Vagina (tissue), 2 donors: ENCODE measurements at regions not wholly inside any gene's neighbourhood (a gene's known extent, or its start where the extent isn't known, plus 50 kb on each side); places are given as distances from the start of the nearest gene placed in this dataset.

Source experiments
- DNase-seq, 2 donors: peaks; one replicate each; pipeline ENCODE4 v3.0.0-alpha.2; 2017; ENCODE audit errors: extremely low spot score in 2 of 2
- H3K27ac ChIP-seq: fragments of 200-600 bp; sonication (generic); one replicate; pipeline ENCODE4 v1.5.1; 2019
- H3K27me3 ChIP-seq: fragments of 200-600 bp; sonication (generic); one replicate; pipeline ENCODE4 v1.5.1; 2019
- H3K36me3 ChIP-seq, 2 donors: fragments of 200-600 bp; sonication (generic); one replicate each; pipeline ENCODE4 v1.5.1; 2017 to 2019
- H3K4me1 ChIP-seq: fragments of 200-600 bp; sonication (generic); one replicate; pipeline ENCODE4 v1.5.1; 2019
- H3K4me3 ChIP-seq, 2 donors: fragments of 200-600 bp; sonication (generic); 1 replicate in 1 of 2; 2 replicates in 1 of 2; pipeline ENCODE4 v1.5.1; 2016 to 2019
- H3K9me3 ChIP-seq: fragments of 200-600 bp; sonication (generic); one replicate; pipeline ENCODE4 v1.5.1; 2019
- POLR2A ChIP-seq, 2 donors: fragments of 450-650 bp; IDR thresholded peaks; one replicate each; pipeline ENCODE4 v1.6.1; 2017; ENCODE audit warnings: antibody characterized with exemption in 2 of 2, mild to moderate bottlenecking in 2 of 2, moderate library complexity in 2 of 2
- POLR2AphosphoS5 ChIP-seq, 2 donors: sonication (generic); formaldehyde crosslinking; IDR thresholded peaks; one replicate each; pipeline ENCODE4 v1.9.0; 2017; ENCODE audit warnings: antibody characterized with exemption in 2 of 2, mild to moderate bottlenecking in 2 of 2, low read depth in 1 of 2; ENCODE audit not compliant: insufficient read depth in 1 of 2
- intact Hi-C: fragments of 100-400 bp; cut with DNase I; formaldehyde crosslinking; loops from one replicate; pipeline ENCODE4 v1.15.1; 2023
- TF ChIP-seq, protein P1 (sequence below), 3 experiments: fragments of 450-650 bp in 2 of 3; fragments of 200-600 bp in 1 of 3; sonication (generic) in 1 of 3; IDR thresholded peaks; one replicate each; pipeline ENCODE4 v1.5.1; 2017 to 2019; ENCODE audit warnings: antibody characterized with exemption in 3 of 3, mild to moderate bottlenecking in 2 of 3, moderate library complexity in 2 of 3

DNA sequence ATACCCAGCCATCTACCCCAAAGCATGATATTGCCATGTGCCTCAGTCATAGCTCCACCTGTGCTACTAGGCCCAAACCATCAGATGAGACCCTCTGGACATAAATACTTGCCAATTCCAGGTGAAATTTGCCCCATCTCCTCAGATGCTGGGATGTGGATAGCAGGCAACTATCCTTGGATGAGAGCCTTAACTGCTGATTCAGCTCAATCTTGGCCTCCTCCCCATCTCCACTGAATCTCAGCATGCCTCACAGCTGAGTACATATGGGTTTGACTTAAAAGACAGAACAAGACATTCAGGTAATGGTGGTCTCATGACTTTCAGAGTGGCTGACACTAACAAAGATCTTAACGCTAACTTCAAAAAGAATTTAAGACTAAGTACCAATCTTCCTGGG lies 50.8 kb upstream of the KLHL13 start:
- no peaks in the 10 kb centered on the region for H3K9me3 ChIP-seq
- H3K27ac ChIP-seq = no peak overlapping the region
- TF ChIP-seq POLR2AphosphoS5 (IDR thresholded peaks at IDR 0.05; ENCODE audit: insufficient read depth in 1 of 2, low read depth in 1 of 2) (no peak), POLR2A (IDR thresholded peaks at IDR 0.05) (no peak)
- TF ChIP-seq, protein P1, sequence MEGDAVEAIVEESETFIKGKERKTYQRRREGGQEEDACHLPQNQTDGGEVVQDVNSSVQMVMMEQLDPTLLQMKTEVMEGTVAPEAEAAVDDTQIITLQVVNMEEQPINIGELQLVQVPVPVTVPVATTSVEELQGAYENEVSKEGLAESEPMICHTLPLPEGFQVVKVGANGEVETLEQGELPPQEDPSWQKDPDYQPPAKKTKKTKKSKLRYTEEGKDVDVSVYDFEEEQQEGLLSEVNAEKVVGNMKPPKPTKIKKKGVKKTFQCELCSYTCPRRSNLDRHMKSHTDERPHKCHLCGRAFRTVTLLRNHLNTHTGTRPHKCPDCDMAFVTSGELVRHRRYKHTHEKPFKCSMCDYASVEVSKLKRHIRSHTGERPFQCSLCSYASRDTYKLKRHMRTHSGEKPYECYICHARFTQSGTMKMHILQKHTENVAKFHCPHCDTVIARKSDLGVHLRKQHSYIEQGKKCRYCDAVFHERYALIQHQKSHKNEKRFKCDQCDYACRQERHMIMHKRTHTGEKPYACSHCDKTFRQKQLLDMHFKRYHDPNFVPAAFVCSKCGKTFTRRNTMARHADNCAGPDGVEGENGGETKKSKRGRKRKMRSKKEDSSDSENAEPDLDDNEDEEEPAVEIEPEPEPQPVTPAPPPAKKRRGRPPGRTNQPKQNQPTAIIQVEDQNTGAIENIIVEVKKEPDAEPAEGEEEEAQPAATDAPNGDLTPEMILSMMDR (IDR thresholded peaks at IDR 0.05) = no peak
- no peaks in the 10 kb centered on the region for H3K4me1 ChIP-seq
- no peak overlapping the region for H3K4me3 ChIP-seq
- H3K27me3 ChIP-seq = no peaks in the 10 kb centered on the region
- DNase-seq = no peak
- H3K36me3 ChIP-seq = no peaks in the 10 kb centered on the region
- intact Hi-C loops = loop anchor here (10.0 kb wide), 1 partner anchor 1173 kb away; no protein-coding TSS in a partner anchor

GRCh38 chrX:118171356-118171755 lies 54.7 kb upstream of the KLHL13 start:
- no peak for DNase-seq
- H3K4me1 ChIP-seq = no peaks in the 10 kb centered on the region
- H3K27ac ChIP-seq = no peak overlapping the region
- no peaks in the 10 kb centered on the region for H3K27me3 ChIP-seq
- no peak overlapping the region for H3K4me3 ChIP-seq
- no peaks in the 10 kb centered on the region for H3K36me3 ChIP-seq
- TF ChIP-seq POLR2AphosphoS5 (IDR thresholded peaks at IDR 0.05; ENCODE audit: insufficient read depth in 1 of 2, low read depth in 1 of 2) (no peak), POLR2A (IDR thresholded peaks at IDR 0.05) (no peak)
- TF ChIP-seq, protein P1 (IDR thresholded peaks at IDR 0.05) = no peak
- intact Hi-C loops = no loop called here
- no peaks in the 10 kb centered on the region for H3K9me3 ChIP-seq

- no peak for DNase-seq
- Histone ChIP-seq H3K9me3 (no peaks in the 10 kb centered on the region), H3K4me3 (no peak overlapping the region), H3K27ac (no peak overlapping the region), H3K36me3 (no peaks in the 10 kb centered on the region), H3K4me1 (no peaks in the 10 kb centered on the region), H3K27me3 (no peaks in the 10 kb centered on the region)
- no peak for TF ChIP-seq POLR2AphosphoS5 (IDR thresholded peaks at IDR 0.05; ENCODE audit: insufficient read depth in 1 of 2, low read depth in 1 of 2)
- TF ChIP-seq POLR2A (IDR thresholded peaks at IDR 0.05) = no peak
- TF ChIP-seq, protein P1 (IDR thresholded peaks at IDR 0.05) = no peak
- intact Hi-C loops = no loop called here
Measured at GRCh38 chrX:118174516-118175098, 58.0 kb upstream of the KLHL13 start.

DNA sequence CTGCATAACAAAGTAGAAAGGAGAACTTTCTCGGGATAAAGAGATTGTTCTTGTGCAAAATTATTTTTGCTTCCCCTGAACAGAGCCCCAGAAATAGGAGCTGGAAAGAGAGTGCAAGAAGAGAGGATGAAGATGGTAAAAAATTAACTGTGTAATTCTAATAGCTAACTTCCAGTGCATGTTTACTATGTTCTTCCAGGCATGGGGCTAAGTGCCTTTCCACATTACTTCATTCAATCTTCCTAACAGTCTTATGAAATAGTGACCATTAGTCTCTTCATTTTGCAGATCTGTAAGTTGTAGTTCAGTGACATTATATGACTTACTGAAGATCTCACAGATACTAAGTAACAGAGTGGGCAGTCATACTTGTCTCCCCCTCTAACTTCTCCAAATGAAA lies 61.1 kb upstream of the KLHL13 start:
- H3K9me3 ChIP-seq = no peaks in the 10 kb centered on the region
- DNase-seq = no peak
- H3K27me3 ChIP-seq = no peaks in the 10 kb centered on the region
- no peak overlapping the region for H3K27ac ChIP-seq
- intact Hi-C loops = no loop called here
- H3K4me3 ChIP-seq = no peak overlapping the region
- TF ChIP-seq, protein P1 (IDR thresholded peaks at IDR 0.05) = no peak
- TF ChIP-seq POLR2AphosphoS5 (IDR thresholded peaks at IDR 0.05; ENCODE audit: insufficient read depth in 1 of 2, low read depth in 1 of 2) (no peak), POLR2A (IDR thresholded peaks at IDR 0.05) (no peak)
- no peaks in the 10 kb centered on the region for H3K36me3 ChIP-seq
- H3K4me1 ChIP-seq = no peaks in the 10 kb centered on the region

DNA sequence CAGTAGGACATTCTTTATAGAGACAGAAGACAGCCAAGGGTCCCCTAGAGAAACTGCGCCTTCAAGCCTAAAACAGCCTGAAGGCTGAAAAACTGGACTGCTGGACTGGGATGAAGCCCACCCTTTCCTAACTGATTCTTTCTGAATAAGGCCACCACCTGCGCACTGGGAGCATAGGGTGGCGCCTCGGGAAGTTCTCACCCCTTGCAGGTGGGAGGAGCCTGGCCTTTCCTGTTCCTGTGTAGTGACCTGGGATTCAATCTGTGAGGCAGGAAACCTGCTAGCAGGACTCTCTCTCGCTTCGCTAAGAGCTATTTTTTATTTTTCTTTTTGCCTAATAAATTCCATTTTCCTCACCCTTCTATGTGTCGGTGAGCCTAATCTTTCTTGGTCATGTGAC lies 61.8 kb upstream of the KLHL13 start:
- DNase-seq = no peak
- intact Hi-C loops = no loop called here
- no peaks in the 10 kb centered on the region for H3K9me3 ChIP-seq

More for the DNA sequence above, 61.8 kb upstream of the KLHL13 start:
- no peaks in the 10 kb centered on the region for H3K36me3 ChIP-seq
- no peaks in the 10 kb centered on the region for H3K4me1 ChIP-seq
- no peaks in the 10 kb centered on the region for H3K27me3 ChIP-seq
- no peak overlapping the region for H3K4me3 ChIP-seq
- no peak overlapping the region for H3K27ac ChIP-seq
- TF ChIP-seq POLR2AphosphoS5 (IDR thresholded peaks at IDR 0.05; ENCODE audit: insufficient read depth in 1 of 2, low read depth in 1 of 2) (no peak), POLR2A (IDR thresholded peaks at IDR 0.05) (no peak)
- TF ChIP-seq, protein P1 (IDR thresholded peaks at IDR 0.05) = no peak
